Lung (tissue), 11 donors: ENCODE measurements at regions not wholly inside any gene's neighbourhood (a gene's known extent, or its start where the extent isn't known, plus 50 kb on each side); places are given as distances from the start of the nearest gene placed in this dataset.
"Not testable (repeated sequence)": the region's sequence is repeated elsewhere in the genome, so short reads cannot be mapped to it uniquely, and the experiment has no call there.

Experiments used
- ATAC-seq: fragments of 200-7000 bp; cut with Tn5 transposase; one replicate; pipeline ENCODE4 v1.9.1; 2020; ENCODE audit warnings: moderate number of reproducible peaks; ENCODE audit not compliant: insufficient read depth, low FRiP score
- DNase-seq, 3 donors: peaks; one replicate each; pipeline ENCODE4 v3.0.0-alpha.2; 2013 to 2017
- H3K27ac ChIP-seq, 2 donors: one replicate each; pipeline ENCODE4 v1.5.1; 2013; ENCODE audit warnings: mild to moderate bottlenecking in 2 of 2, moderate library complexity in 2 of 2, control low read depth in 1 of 2, inconsistent platforms in 1 of 2, low read depth in 1 of 2, low read length in 1 of 2
- H3K27me3 ChIP-seq, 3 donors: one replicate each; pipeline ENCODE4 v1.5.1; 2013; ENCODE audit warnings: low read length in 2 of 3; ENCODE audit not compliant: control insufficient read depth in 3 of 3, insufficient read depth in 3 of 3
- H3K36me3 ChIP-seq, 4 donors: one replicate each; pipeline ENCODE4 v1.5.1; 2013; ENCODE audit warnings: low read length in 4 of 4, mild to moderate bottlenecking in 1 of 4, moderate library complexity in 1 of 4; ENCODE audit not compliant: control insufficient read depth in 4 of 4, insufficient read depth in 4 of 4
- H3K4me1 ChIP-seq, 5 donors: one replicate each; pipeline ENCODE4 v1.5.1; 2013; ENCODE audit warnings: low read length in 5 of 5, mild to moderate bottlenecking in 2 of 5, moderate library complexity in 1 of 5; ENCODE audit not compliant: control insufficient read depth in 5 of 5, insufficient read depth in 5 of 5
- H3K4me3 ChIP-seq: one replicate; pipeline ENCODE4 v1.5.1; 2013; ENCODE audit warnings: mild to moderate bottlenecking, control low read depth, moderate library complexity
- H3K9ac ChIP-seq, 2 donors: one replicate each; pipeline ENCODE4 v1.5.1; 2013; ENCODE audit warnings: low read length in 2 of 2, control low read depth in 1 of 2; ENCODE audit not compliant: insufficient read depth in 1 of 2
- H3K9me3 ChIP-seq, 4 donors: one replicate each; pipeline ENCODE4 v1.5.1; 2013; ENCODE audit warnings: low read length in 3 of 4, mild to moderate bottlenecking in 1 of 4, moderate library complexity in 1 of 4; ENCODE audit not compliant: control insufficient read depth in 4 of 4, insufficient read depth in 3 of 4
- WGBS, 2 donors: extraction: QIAGEN DNeasy Blood & Tissue Kit; methylation state at CpG; one replicate each; pipeline ENCODE4 v1.1.7; 2013; 5-methylcytosine and 5-hydroxymethylcytosine counted together
- TF ChIP-seq, protein P1 (sequence below): IDR thresholded peaks from 2 replicates; pipeline ENCODE4 v1.5.1; 2012; ENCODE audit warnings: mild to moderate bottlenecking; ENCODE audit errors: control extremely low read depth, extremely low read depth
- donor health status: control.
- donor health status: control.
- donor health status: Bipolar disorder and iron deficiency.
- donor health status: healthy.
- donor health status: DM: yes; HTN: yes; CAD: no.

DNA sequence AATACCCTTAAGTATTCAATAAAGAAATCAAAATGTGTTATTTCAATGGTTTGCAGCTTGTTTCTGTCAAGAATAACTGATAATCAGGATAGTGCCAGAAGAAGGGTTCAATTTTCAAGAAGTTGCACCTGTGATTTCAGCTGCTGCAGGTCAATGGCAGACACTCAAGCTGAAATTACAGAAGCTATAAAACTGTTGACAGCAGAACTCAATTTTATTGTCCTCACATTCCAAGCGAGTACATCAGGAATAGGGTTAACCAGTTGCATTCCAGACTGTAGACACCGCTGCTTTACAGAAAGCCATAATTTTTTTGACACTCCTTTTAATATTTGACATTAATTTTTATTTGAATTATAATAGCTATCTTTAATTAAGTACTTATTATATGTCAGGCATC is 364.1 kb downstream of the CGGBP1 start:
- TF ChIP-seq, protein P1, sequence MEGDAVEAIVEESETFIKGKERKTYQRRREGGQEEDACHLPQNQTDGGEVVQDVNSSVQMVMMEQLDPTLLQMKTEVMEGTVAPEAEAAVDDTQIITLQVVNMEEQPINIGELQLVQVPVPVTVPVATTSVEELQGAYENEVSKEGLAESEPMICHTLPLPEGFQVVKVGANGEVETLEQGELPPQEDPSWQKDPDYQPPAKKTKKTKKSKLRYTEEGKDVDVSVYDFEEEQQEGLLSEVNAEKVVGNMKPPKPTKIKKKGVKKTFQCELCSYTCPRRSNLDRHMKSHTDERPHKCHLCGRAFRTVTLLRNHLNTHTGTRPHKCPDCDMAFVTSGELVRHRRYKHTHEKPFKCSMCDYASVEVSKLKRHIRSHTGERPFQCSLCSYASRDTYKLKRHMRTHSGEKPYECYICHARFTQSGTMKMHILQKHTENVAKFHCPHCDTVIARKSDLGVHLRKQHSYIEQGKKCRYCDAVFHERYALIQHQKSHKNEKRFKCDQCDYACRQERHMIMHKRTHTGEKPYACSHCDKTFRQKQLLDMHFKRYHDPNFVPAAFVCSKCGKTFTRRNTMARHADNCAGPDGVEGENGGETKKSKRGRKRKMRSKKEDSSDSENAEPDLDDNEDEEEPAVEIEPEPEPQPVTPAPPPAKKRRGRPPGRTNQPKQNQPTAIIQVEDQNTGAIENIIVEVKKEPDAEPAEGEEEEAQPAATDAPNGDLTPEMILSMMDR = no peak
- Histone ChIP-seq H3K9ac (no peak overlapping the region), H3K27me3 (no peaks in the 10 kb centered on the region), H3K27ac (no peak overlapping the region), H3K36me3 (no peaks in the 10 kb centered on the region), H3K4me1 (no peaks in the 10 kb centered on the region), H3K4me3 (no peak overlapping the region), H3K9me3 (no peaks in the 10 kb centered on the region)
- WGBS, 2 donors = 67 to 86% methylated on average over 2 of the region's 2 CpGs
- ATAC-seq (no peak), DNase-seq (no peak)

DNA sequence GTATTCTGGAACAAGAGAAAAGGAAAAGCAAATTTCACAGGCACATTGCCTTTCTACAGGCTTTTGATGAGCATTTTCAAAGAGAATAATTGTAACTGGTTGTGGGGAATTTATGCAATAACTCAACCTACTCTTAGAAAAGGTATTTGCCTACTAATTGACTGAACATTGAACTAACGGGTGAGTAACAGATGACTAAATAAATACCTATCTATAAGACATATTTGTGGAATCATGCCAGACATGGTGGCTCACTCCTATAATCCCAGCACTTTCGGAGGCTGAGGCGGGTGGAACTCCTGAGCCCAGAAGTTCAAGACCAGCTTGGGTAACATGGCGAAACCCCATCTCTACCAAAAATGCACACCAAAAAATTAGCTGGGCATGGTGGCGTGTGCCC is 367.7 kb downstream of the CGGBP1 start:
- H3K9ac ChIP-seq = no peak overlapping the region
- H3K27ac ChIP-seq = no peak overlapping the region
- ATAC-seq (no peak), DNase-seq (no peak)
- no peaks in the 10 kb centered on the region for H3K4me1 ChIP-seq
- TF ChIP-seq, protein P1 = no peak
- H3K36me3 ChIP-seq = no peaks in the 10 kb centered on the region
- 90% methylated on average over 5 of the region's 5 CpGs for WGBS, 2 donors
- H3K4me3 ChIP-seq = no peak overlapping the region
- no peaks in the 10 kb centered on the region for H3K9me3 ChIP-seq
- H3K27me3 ChIP-seq = no peaks in the 10 kb centered on the region

DNA sequence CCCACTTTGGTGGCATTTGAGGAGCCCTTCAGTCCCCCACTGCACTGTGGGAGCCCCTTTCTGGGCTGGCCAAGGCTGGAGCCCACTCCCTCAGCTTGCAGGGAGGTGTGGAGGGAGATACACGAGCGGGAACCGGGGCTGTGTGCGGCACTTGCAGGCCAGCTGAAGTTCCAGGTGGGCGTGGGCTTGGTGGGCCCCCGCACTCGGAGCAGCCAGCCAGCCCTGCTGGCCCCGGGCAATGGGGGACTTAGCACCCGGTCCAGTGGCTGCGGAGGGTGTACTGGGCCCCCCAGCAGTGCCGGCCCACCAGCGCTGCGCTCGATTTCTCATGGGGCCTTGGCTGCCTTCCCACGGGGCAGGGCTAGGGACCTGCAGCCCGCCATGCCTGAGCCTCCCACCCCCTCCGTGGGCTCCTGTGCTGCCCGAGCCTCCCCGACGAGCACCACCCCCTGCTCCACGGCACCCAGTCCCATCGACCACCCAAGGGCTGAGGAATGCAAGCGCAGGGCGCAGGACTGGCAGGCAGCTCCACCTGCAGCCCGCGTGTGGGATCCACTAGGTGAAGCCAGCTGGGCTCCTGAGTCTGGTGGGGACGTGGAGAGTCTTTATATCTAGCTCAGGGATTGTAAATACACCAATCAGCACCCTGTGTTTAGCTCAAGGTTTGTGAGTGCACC is 379.7 kb downstream of the CGGBP1 start:
- H3K9ac ChIP-seq, H3K27me3 ChIP-seq, H3K4me3 ChIP-seq, ATAC-seq, H3K27ac ChIP-seq, H3K36me3 ChIP-seq, DNase-seq, H3K9me3 ChIP-seq, H3K4me1 ChIP-seq: not testable (repeated sequence)
- 93 to 95% methylated on average over 27 of the region's 27 CpGs for WGBS, 2 donors

DNA sequence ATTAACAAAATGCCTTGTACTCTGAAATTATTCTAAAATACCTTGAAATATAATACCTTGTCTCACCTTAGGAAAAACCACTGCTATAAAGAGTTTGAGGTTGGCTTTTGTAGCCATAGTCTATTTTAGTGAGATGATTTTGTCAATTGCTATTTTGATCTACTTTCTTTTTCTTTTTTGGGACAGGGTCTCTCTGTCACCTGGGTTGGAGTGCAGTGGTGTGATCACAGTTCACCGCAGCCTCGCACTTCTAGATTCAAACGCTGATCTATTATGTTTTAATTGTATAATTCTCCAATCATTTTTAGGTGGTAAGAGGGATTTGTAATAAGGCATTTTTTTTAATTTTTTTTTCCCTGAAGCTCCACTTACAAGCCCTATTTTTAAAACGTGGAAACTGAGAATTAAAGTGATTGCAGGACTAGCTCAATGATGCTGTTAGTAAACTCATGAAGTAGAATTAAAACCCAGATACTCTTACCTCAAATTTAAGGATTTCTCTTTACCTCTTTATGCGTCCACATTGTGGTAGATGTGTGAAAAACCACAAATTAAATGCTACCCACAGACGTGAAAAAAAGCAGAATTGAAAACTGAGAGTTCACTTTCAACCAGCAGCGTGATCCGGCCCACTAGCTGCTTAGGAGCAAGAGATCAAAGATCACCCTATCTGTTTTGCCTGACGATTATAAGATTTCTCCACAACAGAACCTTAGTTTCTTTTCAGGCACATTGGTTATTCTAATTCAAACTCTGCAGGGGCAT is 384.2 kb downstream of the CGGBP1 start:
- TF ChIP-seq, protein P1 = no peak
- no peak overlapping the region for H3K4me3 ChIP-seq
- 61 to 65% methylated on average over 9 of the region's 9 CpGs for WGBS, 2 donors

More for the DNA sequence above, 384.2 kb downstream of the CGGBP1 start:
- Histone ChIP-seq H3K4me1 (no peaks in the 10 kb centered on the region), H3K36me3 (no peaks in the 10 kb centered on the region), H3K27ac (no peak overlapping the region), H3K9ac (no peak overlapping the region), H3K27me3 (no peaks in the 10 kb centered on the region), H3K9me3 (no peaks in the 10 kb centered on the region)
- ATAC-seq (no peak), DNase-seq (no peak)
